ENCODE measurements at regions not wholly inside any gene's neighbourhood (a gene's known extent, or its start where the extent isn't known, plus 50 kb on each side); places are given as distances from the start of the nearest gene placed in this dataset.
A peak's percentile ranks its signal among the peaks of the same experiment; 100 is the strongest.

GRCh38 chr2:177154809-177155208 lies 57.8 kb upstream of the HNRNPA3 start:
- no peak for DNase-seq

DNA sequence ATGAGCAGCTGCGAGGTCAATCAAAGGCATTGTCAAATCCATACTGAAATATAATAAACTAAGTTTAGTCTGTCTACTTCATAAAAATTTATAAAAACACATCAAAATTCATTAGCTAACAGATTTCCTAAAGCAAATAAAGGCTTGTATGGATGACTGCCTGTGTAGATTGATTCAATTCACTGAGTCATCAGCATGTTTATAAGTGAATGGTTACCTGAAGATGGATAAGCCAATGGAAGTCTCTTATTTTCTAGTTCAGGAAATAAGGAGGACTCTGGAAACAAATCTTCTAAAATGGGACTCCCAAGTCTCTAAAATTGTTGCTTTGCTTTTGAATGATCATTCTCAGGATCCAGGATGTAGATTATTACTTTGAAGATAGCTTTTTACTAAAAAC lies 57.0 kb upstream of the HNRNPA3 start:
- no peak for DNase-seq

- DNase-seq = peak; percentile 23
Observed at GRCh38 chr2:177161741-177162460, 50.7 kb upstream of the HNRNPA3 start.
